ENCODE measurements at regions not wholly inside any gene's neighbourhood (a gene's known extent, or its start where the extent isn't known, plus 50 kb on each side); places are given as distances from the start of the nearest gene placed in this dataset.

DNA sequence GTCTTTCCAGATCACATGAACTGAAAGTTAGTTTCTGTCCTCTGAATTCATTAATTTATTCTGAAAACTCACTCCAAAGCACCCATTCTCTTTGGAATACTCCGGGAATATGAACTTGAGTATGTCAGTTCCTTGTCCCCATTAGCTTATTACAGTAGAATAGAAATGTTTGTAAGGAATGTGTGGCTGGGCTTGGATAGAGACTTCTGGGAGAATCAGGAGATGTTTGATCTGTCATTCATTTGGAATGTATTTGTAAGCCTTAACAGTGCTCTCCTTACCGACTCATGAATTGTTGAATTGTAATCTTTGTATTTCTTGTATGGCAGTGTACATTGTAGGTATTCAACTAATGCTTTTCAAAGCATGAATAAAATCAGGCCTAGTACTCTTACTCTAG lies 548.4 kb downstream of the LRRC70 start:
- no peak overlapping the region for H3K27ac ChIP-seq (ENCODE audit: low read depth, low read length)
- H3K9ac ChIP-seq (replicated peaks in 1 of 4; ENCODE audit: extremely low read depth in 1 of 4, low read depth in 3 of 4, low read length in 3 of 4) = no peak overlapping the region
- TF ChIP-seq, protein P1, sequence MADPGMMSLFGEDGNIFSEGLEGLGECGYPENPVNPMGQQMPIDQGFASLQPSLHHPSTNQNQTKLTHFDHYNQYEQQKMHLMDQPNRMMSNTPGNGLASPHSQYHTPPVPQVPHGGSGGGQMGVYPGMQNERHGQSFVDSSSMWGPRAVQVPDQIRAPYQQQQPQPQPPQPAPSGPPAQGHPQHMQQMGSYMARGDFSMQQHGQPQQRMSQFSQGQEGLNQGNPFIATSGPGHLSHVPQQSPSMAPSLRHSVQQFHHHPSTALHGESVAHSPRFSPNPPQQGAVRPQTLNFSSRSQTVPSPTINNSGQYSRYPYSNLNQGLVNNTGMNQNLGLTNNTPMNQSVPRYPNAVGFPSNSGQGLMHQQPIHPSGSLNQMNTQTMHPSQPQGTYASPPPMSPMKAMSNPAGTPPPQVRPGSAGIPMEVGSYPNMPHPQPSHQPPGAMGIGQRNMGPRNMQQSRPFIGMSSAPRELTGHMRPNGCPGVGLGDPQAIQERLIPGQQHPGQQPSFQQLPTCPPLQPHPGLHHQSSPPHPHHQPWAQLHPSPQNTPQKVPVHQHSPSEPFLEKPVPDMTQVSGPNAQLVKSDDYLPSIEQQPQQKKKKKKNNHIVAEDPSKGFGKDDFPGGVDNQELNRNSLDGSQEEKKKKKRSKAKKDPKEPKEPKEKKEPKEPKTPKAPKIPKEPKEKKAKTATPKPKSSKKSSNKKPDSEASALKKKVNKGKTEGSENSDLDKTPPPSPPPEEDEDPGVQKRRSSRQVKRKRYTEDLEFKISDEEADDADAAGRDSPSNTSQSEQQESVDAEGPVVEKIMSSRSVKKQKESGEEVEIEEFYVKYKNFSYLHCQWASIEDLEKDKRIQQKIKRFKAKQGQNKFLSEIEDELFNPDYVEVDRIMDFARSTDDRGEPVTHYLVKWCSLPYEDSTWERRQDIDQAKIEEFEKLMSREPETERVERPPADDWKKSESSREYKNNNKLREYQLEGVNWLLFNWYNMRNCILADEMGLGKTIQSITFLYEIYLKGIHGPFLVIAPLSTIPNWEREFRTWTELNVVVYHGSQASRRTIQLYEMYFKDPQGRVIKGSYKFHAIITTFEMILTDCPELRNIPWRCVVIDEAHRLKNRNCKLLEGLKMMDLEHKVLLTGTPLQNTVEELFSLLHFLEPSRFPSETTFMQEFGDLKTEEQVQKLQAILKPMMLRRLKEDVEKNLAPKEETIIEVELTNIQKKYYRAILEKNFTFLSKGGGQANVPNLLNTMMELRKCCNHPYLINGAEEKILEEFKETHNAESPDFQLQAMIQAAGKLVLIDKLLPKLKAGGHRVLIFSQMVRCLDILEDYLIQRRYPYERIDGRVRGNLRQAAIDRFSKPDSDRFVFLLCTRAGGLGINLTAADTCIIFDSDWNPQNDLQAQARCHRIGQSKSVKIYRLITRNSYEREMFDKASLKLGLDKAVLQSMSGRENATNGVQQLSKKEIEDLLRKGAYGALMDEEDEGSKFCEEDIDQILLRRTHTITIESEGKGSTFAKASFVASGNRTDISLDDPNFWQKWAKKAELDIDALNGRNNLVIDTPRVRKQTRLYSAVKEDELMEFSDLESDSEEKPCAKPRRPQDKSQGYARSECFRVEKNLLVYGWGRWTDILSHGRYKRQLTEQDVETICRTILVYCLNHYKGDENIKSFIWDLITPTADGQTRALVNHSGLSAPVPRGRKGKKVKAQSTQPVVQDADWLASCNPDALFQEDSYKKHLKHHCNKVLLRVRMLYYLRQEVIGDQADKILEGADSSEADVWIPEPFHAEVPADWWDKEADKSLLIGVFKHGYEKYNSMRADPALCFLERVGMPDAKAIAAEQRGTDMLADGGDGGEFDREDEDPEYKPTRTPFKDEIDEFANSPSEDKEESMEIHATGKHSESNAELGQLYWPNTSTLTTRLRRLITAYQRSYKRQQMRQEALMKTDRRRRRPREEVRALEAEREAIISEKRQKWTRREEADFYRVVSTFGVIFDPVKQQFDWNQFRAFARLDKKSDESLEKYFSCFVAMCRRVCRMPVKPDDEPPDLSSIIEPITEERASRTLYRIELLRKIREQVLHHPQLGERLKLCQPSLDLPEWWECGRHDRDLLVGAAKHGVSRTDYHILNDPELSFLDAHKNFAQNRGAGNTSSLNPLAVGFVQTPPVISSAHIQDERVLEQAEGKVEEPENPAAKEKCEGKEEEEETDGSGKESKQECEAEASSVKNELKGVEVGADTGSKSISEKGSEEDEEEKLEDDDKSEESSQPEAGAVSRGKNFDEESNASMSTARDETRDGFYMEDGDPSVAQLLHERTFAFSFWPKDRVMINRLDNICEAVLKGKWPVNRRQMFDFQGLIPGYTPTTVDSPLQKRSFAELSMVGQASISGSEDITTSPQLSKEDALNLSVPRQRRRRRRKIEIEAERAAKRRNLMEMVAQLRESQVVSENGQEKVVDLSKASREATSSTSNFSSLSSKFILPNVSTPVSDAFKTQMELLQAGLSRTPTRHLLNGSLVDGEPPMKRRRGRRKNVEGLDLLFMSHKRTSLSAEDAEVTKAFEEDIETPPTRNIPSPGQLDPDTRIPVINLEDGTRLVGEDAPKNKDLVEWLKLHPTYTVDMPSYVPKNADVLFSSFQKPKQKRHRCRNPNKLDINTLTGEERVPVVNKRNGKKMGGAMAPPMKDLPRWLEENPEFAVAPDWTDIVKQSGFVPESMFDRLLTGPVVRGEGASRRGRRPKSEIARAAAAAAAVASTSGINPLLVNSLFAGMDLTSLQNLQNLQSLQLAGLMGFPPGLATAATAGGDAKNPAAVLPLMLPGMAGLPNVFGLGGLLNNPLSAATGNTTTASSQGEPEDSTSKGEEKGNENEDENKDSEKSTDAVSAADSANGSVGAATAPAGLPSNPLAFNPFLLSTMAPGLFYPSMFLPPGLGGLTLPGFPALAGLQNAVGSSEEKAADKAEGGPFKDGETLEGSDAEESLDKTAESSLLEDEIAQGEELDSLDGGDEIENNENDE (IDR thresholded peaks at IDR 0.05; ENCODE audit: insufficient replicate concordance, low read length) = no peak

More for the DNA sequence above, 548.4 kb downstream of the LRRC70 start:
- H3K4me3 ChIP-seq (ENCODE audit: extremely low read depth in 1 of 4, insufficient read depth in 2 of 4, low read depth in 3 of 4, low read length in 4 of 4) = no peak overlapping the region
- H4K91ac ChIP-seq (replicated peaks; ENCODE audit: insufficient read length, low read length) = no peak overlapping the region
- no peak overlapping the region for H2BK12ac ChIP-seq (ENCODE audit: low read depth, low read length)
- no peak overlapping the region for H3K56ac ChIP-seq (replicated peaks; ENCODE audit: insufficient read length, low read depth, low read length)
- no peak overlapping the region for H4K5ac ChIP-seq (ENCODE audit: insufficient read length, low read depth, low read length)
- H3K14ac ChIP-seq (ENCODE audit: insufficient read length) = no peak overlapping the region
- H3K9me3 ChIP-seq (ENCODE audit: insufficient read depth in 2 of 2, low read depth in 1 of 2, low read length in 1 of 2) = no peaks in the 10 kb centered on the region
- H2BK20ac ChIP-seq (ENCODE audit: low read length) = no peak overlapping the region
- no peak overlapping the region for H2BK5ac ChIP-seq (ENCODE audit: low read depth, low read length)
- H3K4me1 ChIP-seq (replicated peaks in 1 of 4; ENCODE audit: control insufficient read depth in 3 of 4, insufficient read depth in 4 of 4, low read length in 3 of 4) = no peaks in the 10 kb centered on the region; a peak in 1 of 7 replicates
- WGBS, 2 experiments (ENCODE audit: extremely low coverage in 1 of 2, insufficient coverage in 1 of 2, insufficient read length in 1 of 2, insufficient replicate concordance in 2 of 2, low coverage in 1 of 2, low lambda C conversion rate in 2 of 2, missing lambda C conversion rate in 1 of 2) = 97% methylated on average over 2 of the region's 2 CpGs; no CpG with 5 or more reads in 1 of the 2 experiments
- no peak overlapping the region for H3K4ac ChIP-seq (replicated peaks; ENCODE audit: insufficient read length, low read depth, low read length)
- H3K27me3 ChIP-seq (replicated peaks in 1 of 4; ENCODE audit: control insufficient read depth in 3 of 4, extremely low read depth in 1 of 4, insufficient read depth in 3 of 4, low read length in 3 of 4) = no peaks in the 10 kb centered on the region
- no peak overlapping the region for H3K4me2 ChIP-seq (ENCODE audit: insufficient read depth in 1 of 2, low read depth in 2 of 2, low read length in 2 of 2)
- no peak overlapping the region for H2BK15ac ChIP-seq (ENCODE audit: low read length)
- no peaks in the 10 kb centered on the region for H3K23me2 ChIP-seq (ENCODE audit: low read depth, low read length)
- H4K8ac ChIP-seq (ENCODE audit: extremely low read depth, insufficient read depth, low read length) = no peak overlapping the region
- no peaks in the 10 kb centered on the region for H3K79me2 ChIP-seq (ENCODE audit: control insufficient read depth in 1 of 2, insufficient read depth in 2 of 2, low read length in 2 of 2)
- no peak for FAIRE-seq
- no peaks in the 10 kb centered on the region for H3K79me1 ChIP-seq (ENCODE audit: low read depth, low read length)
- H2BK120ac ChIP-seq (replicated peaks; ENCODE audit: low read depth, low read length) = no peak overlapping the region
- H3K36me3 ChIP-seq (ENCODE audit: control insufficient read depth in 2 of 4, insufficient read depth in 4 of 4, low read length in 3 of 4) = no peaks in the 10 kb centered on the region
- H2AK5ac ChIP-seq (ENCODE audit: low read depth, low read length) = no peak overlapping the region
- no peak for DNase-seq (ENCODE audit: low read depth in 1 of 2, low spot score in 2 of 2)
- no peaks in the 10 kb centered on the region for H4K20me1 ChIP-seq (replicated peaks in 1 of 2; ENCODE audit: control insufficient read depth in 1 of 2, insufficient read depth in 2 of 2, low read length in 2 of 2)
- H3K18ac ChIP-seq (ENCODE audit: extremely low read depth, low read length) = no peak overlapping the region
- H3K23ac ChIP-seq (ENCODE audit: insufficient read length) = no peak overlapping the region
- ChIA-PET POLR2A (ENCODE audit: partially characterized antibody) (no interaction called here), CTCF (ENCODE audit: partially characterized antibody) (interaction anchor here (0.7 to 2.3 kb wide), 3 partner anchors 14 to 288 kb away, joined by 3 to 10 read pairs (median 3); no protein-coding TSS in a partner anchor)
- no peak overlapping the region for H2AFZ ChIP-seq (ENCODE audit: low read length)

All from H1 (cell line).